ENCODE measurements at regions not wholly inside any gene's neighbourhood (a gene's known extent, or its start where the extent isn't known, plus 50 kb on each side); places are given as distances from the start of the nearest gene placed in this dataset.

DNA sequence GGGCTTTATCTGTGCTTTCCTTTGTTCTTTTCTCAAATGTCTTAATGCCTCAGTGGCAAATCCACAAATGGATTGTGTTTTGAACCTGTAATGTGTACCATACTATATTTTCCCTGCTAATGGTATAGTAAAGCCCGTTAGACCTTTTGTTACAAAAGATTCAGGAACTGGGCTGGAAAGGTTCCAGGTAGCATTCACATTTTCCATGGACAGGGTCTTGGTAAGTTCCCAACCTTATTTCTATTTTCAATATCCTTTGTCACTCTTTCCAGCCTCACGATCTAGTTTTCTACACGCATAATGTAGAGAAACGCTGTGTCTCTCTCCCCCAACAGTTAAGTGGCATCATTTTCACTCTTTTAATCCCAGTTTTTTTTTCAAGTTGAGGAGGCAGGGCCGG lies 153.0 kb downstream of the PLCE1 start:
- TF ChIP-seq ZNF114 (CRISPR knock-in tag; IDR thresholded peaks at IDR 0.05) (no peak), EZH2phosphoT487 (IDR thresholded peaks at IDR 0.05; ENCODE audit: unreplicated experiment) (no peak), STAT1 (IDR thresholded peaks at IDR 0.05; ENCODE audit: unreplicated experiment) (no peak), CREB1 (CRISPR knock-in tag; IDR thresholded peaks at IDR 0.05; ENCODE audit: low read depth) (no peak), JUNB (IDR thresholded peaks at IDR 0.05; ENCODE audit: unreplicated experiment) (no peak), POLR2AphosphoS5 (IDR thresholded peaks at IDR 0.05; ENCODE audit: low read depth) (no peak), NANOG (IDR thresholded peaks at IDR 0.05; ENCODE audit: borderline replicate concordance) (no peak), EZH2 (IDR thresholded peaks at IDR 0.05; ENCODE audit: low read depth, unreplicated experiment) (no peak), ZNF331 (CRISPR knock-in tag; IDR thresholded peaks at IDR 0.05; ENCODE audit: low read depth) (no peak)
- TF ChIP-seq, protein P1, sequence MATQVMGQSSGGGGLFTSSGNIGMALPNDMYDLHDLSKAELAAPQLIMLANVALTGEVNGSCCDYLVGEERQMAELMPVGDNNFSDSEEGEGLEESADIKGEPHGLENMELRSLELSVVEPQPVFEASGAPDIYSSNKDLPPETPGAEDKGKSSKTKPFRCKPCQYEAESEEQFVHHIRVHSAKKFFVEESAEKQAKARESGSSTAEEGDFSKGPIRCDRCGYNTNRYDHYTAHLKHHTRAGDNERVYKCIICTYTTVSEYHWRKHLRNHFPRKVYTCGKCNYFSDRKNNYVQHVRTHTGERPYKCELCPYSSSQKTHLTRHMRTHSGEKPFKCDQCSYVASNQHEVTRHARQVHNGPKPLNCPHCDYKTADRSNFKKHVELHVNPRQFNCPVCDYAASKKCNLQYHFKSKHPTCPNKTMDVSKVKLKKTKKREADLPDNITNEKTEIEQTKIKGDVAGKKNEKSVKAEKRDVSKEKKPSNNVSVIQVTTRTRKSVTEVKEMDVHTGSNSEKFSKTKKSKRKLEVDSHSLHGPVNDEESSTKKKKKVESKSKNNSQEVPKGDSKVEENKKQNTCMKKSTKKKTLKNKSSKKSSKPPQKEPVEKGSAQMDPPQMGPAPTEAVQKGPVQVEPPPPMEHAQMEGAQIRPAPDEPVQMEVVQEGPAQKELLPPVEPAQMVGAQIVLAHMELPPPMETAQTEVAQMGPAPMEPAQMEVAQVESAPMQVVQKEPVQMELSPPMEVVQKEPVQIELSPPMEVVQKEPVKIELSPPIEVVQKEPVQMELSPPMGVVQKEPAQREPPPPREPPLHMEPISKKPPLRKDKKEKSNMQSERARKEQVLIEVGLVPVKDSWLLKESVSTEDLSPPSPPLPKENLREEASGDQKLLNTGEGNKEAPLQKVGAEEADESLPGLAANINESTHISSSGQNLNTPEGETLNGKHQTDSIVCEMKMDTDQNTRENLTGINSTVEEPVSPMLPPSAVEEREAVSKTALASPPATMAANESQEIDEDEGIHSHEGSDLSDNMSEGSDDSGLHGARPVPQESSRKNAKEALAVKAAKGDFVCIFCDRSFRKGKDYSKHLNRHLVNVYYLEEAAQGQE (IDR thresholded peaks at IDR 0.05; ENCODE audit: unreplicated experiment), result no peak
- TF ChIP-seq, protein P2, sequence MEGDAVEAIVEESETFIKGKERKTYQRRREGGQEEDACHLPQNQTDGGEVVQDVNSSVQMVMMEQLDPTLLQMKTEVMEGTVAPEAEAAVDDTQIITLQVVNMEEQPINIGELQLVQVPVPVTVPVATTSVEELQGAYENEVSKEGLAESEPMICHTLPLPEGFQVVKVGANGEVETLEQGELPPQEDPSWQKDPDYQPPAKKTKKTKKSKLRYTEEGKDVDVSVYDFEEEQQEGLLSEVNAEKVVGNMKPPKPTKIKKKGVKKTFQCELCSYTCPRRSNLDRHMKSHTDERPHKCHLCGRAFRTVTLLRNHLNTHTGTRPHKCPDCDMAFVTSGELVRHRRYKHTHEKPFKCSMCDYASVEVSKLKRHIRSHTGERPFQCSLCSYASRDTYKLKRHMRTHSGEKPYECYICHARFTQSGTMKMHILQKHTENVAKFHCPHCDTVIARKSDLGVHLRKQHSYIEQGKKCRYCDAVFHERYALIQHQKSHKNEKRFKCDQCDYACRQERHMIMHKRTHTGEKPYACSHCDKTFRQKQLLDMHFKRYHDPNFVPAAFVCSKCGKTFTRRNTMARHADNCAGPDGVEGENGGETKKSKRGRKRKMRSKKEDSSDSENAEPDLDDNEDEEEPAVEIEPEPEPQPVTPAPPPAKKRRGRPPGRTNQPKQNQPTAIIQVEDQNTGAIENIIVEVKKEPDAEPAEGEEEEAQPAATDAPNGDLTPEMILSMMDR (conservative IDR thresholded peaks at IDR 0.05; ENCODE audit: low read depth in 2 of 2), result no peak
- TF ChIP-seq, protein P3, sequence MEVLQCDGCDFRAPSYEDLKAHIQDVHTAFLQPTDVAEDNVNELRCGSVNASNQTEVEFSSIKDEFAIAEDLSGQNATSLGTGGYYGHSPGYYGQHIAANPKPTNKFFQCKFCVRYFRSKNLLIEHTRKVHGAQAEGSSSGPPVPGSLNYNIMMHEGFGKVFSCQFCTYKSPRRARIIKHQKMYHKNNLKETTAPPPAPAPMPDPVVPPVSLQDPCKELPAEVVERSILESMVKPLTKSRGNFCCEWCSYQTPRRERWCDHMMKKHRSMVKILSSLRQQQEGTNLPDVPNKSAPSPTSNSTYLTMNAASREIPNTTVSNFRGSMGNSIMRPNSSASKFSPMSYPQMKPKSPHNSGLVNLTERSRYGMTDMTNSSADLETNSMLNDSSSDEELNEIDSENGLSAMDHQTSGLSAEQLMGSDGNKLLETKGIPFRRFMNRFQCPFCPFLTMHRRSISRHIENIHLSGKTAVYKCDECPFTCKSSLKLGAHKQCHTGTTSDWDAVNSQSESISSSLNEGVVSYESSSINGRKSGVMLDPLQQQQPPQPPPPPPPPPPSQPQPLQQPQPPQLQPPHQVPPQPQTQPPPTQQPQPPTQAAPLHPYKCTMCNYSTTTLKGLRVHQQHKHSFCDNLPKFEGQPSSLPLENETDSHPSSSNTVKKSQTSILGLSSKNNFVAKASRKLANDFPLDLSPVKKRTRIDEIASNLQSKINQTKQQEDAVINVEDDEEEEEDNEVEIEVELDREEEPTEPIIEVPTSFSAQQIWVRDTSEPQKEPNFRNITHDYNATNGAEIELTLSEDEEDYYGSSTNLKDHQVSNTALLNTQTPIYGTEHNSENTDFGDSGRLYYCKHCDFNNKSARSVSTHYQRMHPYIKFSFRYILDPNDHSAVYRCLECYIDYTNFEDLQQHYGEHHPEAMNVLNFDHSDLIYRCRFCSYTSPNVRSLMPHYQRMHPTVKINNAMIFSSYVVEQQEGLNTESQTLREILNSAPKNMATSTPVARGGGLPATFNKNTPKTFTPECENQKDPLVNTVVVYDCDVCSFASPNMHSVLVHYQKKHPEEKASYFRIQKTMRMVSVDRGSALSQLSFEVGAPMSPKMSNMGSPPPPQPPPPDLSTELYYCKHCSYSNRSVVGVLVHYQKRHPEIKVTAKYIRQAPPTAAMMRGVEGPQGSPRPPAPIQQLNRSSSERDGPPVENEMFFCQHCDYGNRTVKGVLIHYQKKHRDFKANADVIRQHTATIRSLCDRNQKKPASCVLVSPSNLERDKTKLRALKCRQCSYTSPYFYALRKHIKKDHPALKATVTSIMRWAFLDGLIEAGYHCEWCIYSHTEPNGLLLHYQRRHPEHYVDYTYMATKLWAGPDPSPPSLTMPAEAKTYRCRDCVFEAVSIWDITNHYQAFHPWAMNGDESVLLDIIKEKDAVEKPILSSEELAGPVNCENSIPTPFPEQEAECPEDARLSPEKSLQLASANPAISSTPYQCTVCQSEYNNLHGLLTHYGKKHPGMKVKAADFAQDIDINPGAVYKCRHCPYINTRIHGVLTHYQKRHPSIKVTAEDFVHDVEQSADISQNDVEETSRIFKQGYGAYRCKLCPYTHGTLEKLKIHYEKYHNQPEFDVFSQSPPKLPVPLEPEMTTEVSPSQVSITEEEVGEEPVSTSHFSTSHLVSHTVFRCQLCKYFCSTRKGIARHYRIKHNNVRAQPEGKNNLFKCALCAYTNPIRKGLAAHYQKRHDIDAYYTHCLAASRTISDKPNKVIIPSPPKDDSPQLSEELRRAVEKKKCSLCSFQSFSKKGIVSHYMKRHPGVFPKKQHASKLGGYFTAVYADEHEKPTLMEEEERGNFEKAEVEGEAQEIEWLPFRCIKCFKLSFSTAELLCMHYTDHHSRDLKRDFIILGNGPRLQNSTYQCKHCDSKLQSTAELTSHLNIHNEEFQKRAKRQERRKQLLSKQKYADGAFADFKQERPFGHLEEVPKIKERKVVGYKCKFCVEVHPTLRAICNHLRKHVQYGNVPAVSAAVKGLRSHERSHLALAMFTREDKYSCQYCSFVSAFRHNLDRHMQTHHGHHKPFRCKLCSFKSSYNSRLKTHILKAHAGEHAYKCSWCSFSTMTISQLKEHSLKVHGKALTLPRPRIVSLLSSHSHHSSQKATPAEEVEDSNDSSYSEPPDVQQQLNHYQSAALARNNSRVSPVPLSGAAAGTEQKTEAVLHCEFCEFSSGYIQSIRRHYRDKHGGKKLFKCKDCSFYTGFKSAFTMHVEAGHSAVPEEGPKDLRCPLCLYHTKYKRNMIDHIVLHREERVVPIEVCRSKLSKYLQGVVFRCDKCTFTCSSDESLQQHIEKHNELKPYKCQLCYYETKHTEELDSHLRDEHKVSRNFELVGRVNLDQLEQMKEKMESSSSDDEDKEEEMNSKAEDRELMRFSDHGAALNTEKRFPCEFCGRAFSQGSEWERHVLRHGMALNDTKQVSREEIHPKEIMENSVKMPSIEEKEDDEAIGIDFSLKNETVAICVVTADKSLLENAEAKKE (CRISPR knock-in tag; IDR thresholded peaks at IDR 0.05), result no peak
- TF ChIP-seq, protein P4, sequence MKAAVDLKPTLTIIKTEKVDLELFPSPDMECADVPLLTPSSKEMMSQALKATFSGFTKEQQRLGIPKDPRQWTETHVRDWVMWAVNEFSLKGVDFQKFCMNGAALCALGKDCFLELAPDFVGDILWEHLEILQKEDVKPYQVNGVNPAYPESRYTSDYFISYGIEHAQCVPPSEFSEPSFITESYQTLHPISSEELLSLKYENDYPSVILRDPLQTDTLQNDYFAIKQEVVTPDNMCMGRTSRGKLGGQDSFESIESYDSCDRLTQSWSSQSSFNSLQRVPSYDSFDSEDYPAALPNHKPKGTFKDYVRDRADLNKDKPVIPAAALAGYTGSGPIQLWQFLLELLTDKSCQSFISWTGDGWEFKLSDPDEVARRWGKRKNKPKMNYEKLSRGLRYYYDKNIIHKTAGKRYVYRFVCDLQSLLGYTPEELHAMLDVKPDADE (IDR thresholded peaks at IDR 0.05), result no peak
- ATAC-seq (no peak), DNase-seq (ENCODE audit: low spot score) (no peak)
- Histone ChIP-seq H3F3A (replicated peaks; ENCODE audit: low read depth) (no peaks in the 10 kb centered on the region), H3K36me3 (ENCODE audit: insufficient read depth) (no peaks in the 10 kb centered on the region), H3K9me2 (ENCODE audit: insufficient read depth) (0 out of 2 replicates have a peak, but pooled peaks cover 14% of the 10 kb centered on the region), H2AFZ (no peak overlapping the region), H3K4me2 (no peak overlapping the region), H4K20me1 (replicated peaks; ENCODE audit: insufficient read depth) (no peaks in the 10 kb centered on the region), H3K4me3 (no peak overlapping the region), H3K27ac (ENCODE audit: low read depth) (no peak overlapping the region), H3K4me1 (ENCODE audit: insufficient read depth) (no peaks in the 10 kb centered on the region), H3K79me2 (replicated peaks; ENCODE audit: insufficient read depth) (no peaks in the 10 kb centered on the region), H3K27me3 (ENCODE audit: insufficient read depth) (no peaks in the 10 kb centered on the region)
- Mint-ChIP-seq H3K9me3 (peaks cover 30% of the 10 kb centered on the region), H3K4me3 (no peak overlapping the region), H3K36me3 (ENCODE audit: low read depth) (peaks cover 6% of the 10 kb centered on the region; the same call in 1 of the 3 replicates), H3K27ac (no peak overlapping the region), H3K27me3 (ENCODE audit: insufficient read depth, low read depth, poor library complexity) (no peaks in the 10 kb centered on the region), H3K4me1 (no peaks in the 10 kb centered on the region)

Data from GM23338 (cell line).